ENCODE measurements at regions not wholly inside any gene's neighbourhood (a gene's known extent, or its start where the extent isn't known, plus 50 kb on each side); places are given as distances from the start of the nearest gene placed in this dataset.
A peak's percentile ranks its signal among the peaks of the same experiment; 100 is the strongest.
"Not testable (repeated sequence)": the region's sequence is repeated elsewhere in the genome, so short reads cannot be mapped to it uniquely, and the experiment has no call there.

- ATAC-seq; DNase-seq (ENCODE audit: low spot score): not testable (repeated sequence)
Measured at GRCh38 chr10:133689897-133690296, 63.3 kb upstream of the FRG2B start.

- peak; percentile 52 for ATAC-seq
- DNase-seq (ENCODE audit: low spot score), result not testable (repeated sequence)
Measured at GRCh38 chr10:133688441-133688912, 61.9 kb upstream of the FRG2B start.

DNA sequence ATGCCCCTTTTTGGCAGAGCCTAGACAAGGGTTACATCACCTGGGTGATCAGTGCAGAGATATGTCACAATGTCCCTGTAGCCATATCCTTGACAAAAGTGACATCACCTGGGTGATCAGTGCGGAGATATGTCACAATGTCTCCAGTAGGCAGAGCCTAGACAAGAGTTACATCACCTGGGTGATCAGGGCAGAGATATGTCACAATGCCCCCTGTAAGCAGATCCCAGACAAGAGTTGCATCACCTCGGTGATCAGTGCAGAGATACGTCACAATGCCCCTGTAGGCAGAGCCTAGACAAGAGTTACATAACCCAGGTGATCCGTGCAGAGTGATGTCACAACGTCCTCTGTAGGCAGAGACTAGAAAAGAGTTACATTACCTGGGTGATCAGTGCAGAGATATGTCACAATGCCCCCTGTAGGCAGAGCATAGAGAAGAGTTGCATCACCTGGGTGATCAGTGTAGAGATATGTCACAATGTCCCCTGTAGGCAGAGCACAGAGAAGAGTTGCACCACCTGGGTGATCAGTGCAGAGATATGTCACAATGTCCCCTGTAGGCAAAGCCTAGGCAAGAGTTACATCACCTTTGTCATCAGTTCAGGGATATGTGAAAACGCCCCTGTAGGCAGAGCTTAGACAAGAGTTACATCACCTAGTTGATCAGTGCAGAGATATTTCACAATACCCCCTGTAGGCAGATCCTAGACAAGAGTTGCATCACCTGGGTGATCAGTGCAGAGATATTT is 61.3 kb upstream of the FRG2B start:
- peak; percentile 67 for ATAC-seq
- DNase-seq (ENCODE audit: low spot score), result not testable (repeated sequence)

DNA sequence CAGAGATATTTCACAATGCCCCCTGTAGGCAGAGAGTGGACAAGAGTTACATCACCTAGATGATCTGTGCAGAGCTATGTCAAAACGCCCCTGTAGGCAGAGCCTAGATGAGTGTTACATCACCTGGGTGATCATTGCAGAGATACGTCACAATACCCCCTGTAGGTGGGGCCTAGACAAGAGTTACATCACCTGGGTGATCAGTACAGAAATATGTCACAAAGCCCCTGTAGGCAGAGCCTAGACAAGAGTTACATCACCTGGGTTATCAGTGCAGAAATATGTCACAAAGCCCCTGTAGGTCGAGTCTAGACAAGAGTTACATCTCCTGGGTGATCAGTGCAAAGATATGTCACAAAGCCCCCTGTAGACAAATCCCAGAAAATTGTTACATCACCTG is 60.4 kb upstream of the FRG2B start:
- peak; percentile 32 for ATAC-seq
- DNase-seq (ENCODE audit: low spot score), result not testable (repeated sequence)
